ENCODE measurements at regions not wholly inside any gene's neighbourhood (a gene's known extent, or its start where the extent isn't known, plus 50 kb on each side); places are given as distances from the start of the nearest gene placed in this dataset.

DNA sequence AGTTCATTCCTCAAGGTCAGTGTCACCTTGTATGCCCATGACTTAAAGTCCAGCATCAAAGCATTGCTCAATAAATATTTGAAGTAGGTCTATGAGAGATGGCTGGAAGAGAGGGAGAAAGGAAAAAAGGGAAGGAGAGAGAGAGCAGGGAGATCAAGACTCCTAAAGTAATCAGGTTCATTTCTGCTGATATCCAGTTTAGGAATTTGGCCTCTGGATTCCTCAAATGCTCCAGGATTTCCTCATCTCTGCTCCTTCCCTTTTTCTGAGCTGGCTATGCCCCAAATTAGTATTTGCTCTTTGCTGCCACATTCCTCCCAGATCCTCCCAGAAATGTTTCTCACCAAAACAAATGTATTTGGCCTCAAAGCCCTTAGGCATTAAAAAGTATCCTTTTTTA is 739.4 kb upstream of the CHAC2 start:
- TF ChIP-seq EZH2 (IDR thresholded peaks at IDR 0.05; ENCODE audit: insufficient read depth, poor library complexity, severe bottlenecking): no peak
- no peak for TF ChIP-seq EZH2phosphoT487 (IDR thresholded peaks at IDR 0.05; ENCODE audit: insufficient read depth, low read depth)

Data from GM23248 (cell line).